CD4-positive, alpha-beta T cell treated with Interleukin-15 for 1 hour (primary cell): ENCODE measurements at regions not wholly inside any gene's neighbourhood (a gene's known extent, or its start where the extent isn't known, plus 50 kb on each side); places are given as distances from the start of the nearest gene placed in this dataset.
"Not testable (repeated sequence)": the region's sequence is repeated elsewhere in the genome, so short reads cannot be mapped to it uniquely, and the experiment has no call there.

Experiments
- DNase-seq: peaks from one replicate; pipeline ENCODE4 v3.0.0-alpha.2; 2020

DNA sequence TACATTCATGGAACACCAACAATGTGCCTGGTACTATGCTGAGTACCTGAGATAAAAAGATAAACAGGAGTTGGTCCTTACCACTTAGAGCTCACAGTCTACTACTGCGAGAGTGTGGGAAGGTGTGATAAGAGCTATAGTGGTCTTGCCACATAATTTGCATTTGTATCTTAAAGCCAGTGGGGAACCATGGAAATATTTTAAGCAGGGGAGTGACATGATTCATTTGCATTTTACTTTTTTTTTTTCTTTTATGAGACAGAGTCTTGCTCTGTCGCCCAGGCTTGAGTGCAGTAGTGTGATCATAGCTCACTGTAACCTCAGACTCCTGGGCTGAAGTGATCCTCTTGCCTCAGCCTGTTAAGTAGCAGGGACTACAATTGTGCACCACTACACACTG lies 53.6 kb downstream of the SRGAP2 start:
- not testable (repeated sequence) for DNase-seq

- DNase-seq, result not testable (repeated sequence)
These were observed 58.1 kb downstream of the SRGAP2 start for GRCh38 chr1:206261473-206261872.

DNA sequence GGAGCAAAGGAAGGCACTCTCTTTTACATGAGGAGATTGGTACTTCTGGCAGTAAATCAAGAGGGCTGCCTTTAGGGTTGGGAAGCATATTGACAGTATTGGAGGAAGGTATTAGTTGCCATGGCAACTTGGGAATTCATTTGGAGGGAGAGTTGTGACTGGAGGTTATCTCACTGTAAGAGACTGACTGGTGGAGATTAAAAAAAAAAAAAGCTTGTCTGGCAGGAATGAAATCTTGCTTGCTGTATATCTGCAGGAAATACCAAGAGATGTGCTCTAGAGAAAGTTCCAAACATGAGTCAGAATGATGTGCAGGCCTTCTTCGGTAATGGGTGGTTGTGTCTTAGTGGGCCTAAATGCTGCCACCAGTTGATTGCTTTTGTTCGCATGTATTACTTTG lies 59.1 kb downstream of the SRGAP2 start:
- not testable (repeated sequence) for DNase-seq

DNA sequence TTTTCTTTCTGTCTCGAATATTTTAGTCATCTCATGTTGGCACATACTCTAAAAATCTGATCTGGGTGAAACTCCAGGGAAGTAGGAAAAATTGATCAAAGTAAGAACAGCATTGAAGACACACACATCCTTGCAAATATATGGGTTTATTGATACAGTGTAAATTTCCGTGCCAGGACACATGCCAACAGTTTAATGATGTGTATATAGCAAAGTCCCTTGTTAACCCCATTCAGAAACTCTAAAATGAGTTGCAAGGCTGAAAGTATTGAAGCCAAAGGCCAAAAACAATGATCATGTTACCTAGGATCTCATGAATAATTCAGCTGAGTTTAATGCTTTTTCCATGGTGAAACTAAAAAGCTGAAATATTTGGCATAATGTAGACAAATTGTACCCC lies 61.6 kb downstream of the SRGAP2 start:
- DNase-seq, result not testable (repeated sequence)

- not testable (repeated sequence) for DNase-seq
These were observed 67.8 kb downstream of the SRGAP2 start for GRCh38 chr1:206271153-206271552.

DNA sequence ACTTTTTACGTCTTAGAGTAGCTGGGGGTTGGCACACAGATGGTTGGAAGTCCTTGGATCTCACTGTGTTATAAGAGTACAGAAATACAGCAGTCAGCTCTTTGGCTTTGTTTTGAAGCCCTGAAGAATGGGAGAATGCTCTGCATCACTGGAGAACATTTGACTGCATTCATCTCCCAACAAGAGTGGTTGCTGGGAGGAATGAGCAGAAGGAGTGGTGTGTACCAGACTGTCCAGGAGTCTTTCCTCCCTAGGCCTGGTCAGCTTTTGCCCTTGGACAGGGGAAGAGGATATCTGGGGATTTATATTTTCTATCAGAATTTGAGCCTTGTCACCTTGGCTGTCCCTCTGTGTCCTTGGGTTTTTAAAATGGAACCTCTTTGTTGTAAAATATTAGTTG lies 69.8 kb downstream of the SRGAP2 start:
- not testable (repeated sequence) for DNase-seq

DNA sequence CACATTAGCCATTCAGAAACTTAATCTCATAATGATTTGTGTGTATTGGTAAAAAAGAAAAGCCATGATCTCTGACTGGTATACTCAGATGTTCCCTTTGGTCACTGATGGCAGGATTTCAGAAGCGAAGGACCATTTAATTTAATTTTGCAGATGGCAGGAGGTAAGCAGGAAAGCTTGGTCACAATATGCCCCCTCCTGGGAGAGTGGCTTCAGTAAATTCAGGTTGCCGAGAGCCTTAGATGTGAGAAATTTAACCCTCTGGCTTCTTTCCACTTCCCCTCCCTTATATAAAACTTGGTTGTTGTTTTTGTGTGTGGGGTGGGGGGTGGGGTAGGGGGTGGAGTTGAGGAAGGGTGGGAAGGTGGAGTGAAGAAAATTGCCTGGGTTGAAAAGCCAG lies 72.8 kb downstream of the SRGAP2 start:
- DNase-seq, result not testable (repeated sequence)

DNA sequence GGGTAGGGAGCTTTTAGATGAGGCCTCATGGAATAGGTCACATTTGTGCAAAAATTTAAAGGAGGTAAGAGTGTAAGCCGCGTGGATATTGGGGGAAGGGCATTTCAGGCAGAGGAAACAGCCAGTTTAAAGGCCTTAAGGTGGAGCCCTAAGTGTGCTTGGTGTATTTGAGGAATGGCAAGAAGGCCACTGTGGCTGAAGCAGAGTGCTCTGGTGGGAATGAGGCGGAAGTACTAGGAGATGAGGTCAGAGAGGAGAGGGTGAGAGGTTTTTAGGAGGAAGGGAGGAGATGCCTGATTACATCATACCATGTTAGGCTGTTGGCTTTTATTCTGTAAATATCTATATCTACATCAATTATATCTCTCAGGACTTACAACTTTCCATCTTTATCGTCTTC lies 75.3 kb downstream of the SRGAP2 start:
- not testable (repeated sequence) for DNase-seq

- DNase-seq, result not testable (repeated sequence)
These were observed 77.3 kb downstream of the SRGAP2 start for GRCh38 chr1:206280683-206281082.

DNA sequence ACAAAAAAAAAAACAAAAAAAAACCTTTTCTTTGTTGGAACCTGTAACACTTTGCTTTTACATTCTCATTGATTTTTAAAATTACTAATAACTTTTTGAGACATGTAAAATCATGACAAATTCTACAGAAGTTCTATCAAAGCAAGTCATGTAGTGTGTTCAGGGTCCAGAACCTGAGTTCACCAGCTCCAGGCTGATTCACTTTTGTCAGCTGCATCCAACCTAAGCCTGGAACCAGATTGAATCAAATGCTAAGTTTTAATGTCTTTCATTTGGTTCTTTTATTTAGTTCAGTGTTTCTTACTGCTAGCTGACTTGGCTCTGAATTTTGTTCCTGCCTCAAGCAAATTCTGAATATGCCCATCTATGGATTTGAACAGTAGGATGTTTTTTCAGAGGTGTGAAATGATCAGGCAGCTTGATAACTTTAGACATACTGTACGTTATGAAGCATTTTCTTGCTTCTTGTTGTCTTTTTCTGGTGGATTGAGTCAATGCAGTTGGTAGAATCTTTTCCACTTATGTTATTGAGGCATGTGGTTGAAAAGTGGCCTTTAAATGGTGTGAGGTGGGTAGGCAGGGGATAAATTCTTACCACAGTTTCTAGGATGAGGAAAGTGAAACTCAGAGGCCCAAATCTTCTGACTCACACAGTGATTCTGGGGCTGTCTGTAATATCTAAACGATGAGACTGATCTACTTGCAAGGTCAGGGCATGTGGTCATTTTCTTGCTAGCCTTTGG lies 78.7 kb downstream of the SRGAP2 start:
- DNase-seq, result not testable (repeated sequence)

DNA sequence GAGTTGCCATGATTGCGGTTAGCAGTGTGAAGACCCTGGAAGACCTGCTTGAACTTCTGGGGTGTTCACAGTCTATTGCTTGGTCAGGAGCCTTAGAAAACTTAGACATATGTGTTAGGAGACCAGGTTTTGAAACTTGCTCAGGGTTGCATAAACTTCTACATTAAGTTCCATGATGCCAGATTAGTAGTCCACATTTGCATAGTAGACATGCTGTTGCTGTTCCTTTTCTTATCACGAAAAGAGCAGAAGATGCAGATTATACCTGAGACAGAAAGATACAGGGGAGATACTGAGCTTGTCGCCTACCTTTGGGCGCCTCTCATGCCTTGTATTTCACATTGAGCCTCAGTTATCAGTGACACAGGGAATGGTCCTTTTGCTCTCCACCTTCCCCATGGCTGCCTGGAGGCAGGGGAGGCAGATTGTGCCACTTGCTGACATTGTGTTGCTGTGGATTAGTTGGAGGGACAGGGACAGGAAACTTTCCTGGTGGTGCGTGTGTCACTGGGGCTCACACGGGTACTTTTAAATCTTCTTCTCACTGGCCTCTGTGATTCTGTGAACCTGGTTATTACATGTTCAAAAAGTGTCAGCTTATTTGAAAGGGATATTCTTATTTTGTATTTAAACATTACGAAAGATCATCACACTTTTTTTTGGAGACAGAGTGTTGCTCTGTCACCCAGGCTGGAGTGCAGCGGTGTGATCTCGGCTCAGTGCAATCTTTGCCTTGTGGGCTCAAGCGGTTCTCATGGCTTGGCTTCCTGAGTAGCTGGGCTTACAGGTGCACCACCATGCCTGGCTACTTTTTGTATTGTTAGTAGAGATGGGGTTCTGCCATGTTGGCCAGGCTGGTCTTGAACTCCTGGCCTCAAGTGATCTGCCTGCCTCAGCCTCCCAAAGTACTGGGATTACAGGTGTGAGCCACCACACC lies 82.0 kb downstream of the SRGAP2 start:
- not testable (repeated sequence) for DNase-seq

DNA sequence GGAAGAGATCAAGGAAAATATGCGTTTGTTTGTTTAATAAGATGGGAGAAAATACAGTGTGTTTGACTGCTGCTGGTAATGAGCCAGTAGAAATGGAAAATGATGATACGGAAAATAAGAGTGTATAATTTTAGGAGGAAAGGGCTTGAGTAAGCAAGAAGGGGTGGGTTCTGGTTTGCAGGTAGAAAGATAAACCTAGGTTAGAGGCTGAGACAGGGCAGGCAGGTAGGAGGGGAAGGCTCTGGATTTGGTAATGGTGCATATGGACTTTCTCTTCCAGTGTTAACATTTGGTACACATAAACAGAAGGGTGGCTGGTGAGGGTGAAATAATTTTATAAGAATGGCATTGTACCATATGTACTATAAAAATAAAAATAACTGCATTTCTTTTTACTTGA lies 84.4 kb downstream of the SRGAP2 start:
- DNase-seq, result not testable (repeated sequence)

GRCh38 chr1:206288453-206288852 lies 85.1 kb downstream of the SRGAP2 start:
- not testable (repeated sequence) for DNase-seq

- not testable (repeated sequence) for DNase-seq
These were observed 94.0 kb downstream of the SRGAP2 start for GRCh38 chr1:206297145-206298031.

DNA sequence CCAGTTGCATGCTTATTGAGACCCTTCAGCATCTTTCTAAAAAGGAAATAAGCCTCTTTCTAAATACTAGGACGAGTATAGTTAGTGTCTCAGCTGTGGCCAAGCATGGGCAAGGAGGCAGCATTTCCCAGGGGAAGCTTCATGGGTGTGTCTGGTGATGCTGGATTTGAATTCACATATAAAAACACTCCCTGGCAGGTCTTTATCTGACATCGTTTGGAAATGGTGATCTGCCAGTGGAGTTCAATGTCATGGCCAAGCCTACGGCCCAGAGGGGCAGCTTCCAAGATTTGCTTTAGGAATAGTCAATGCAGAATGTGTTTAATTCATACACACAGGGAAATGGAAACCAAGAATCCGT lies 94.7 kb downstream of the SRGAP2 start:
- DNase-seq, result not testable (repeated sequence)

GRCh38 chr1:206299181-206299791 lies 95.9 kb downstream of the SRGAP2 start:
- DNase-seq, result not testable (repeated sequence)

DNA sequence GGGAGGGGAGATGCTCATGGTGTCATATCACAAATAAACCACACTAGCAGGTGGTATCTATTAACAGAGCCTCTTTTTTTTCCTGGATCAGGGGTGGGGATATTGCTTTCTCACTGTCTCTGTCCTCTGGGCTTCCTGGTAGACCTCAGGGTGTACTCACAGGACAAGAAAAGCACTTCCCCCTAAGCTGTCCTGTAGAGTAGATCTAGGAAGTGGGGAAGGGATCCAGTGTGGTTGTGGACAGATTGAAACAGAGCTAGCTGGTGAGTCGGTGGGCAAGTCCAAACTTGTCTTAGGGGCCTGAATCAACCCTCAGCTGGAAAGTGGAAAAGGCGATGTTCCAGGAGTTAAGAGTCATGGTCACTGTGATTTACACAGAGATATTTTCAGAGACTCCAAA lies 96.6 kb downstream of the SRGAP2 start:
- DNase-seq, result not testable (repeated sequence)

GRCh38 chr1:206302056-206302455 lies 98.7 kb downstream of the SRGAP2 start:
- not testable (repeated sequence) for DNase-seq

DNA sequence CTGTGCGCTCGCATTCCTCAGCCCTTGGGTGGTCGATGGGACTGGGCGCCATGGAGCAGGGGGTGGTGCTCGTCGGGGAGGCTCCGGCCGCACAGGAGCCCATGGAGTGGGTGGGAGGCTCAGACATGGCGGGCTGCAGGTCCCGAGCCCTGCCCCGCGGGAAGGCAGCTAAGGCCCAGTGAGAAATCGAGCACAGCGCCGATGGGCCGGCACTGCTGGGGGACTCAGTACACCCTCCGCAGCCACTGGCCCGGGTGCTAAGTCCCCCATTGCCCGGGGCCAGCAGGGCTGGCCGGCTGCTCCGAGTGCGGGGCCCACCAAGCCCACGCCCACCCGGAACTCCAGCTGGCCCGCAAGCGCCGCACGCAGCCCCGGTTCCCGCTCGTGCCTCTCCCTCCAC lies 104.1 kb downstream of the SRGAP2 start:
- not testable (repeated sequence) for DNase-seq

DNA sequence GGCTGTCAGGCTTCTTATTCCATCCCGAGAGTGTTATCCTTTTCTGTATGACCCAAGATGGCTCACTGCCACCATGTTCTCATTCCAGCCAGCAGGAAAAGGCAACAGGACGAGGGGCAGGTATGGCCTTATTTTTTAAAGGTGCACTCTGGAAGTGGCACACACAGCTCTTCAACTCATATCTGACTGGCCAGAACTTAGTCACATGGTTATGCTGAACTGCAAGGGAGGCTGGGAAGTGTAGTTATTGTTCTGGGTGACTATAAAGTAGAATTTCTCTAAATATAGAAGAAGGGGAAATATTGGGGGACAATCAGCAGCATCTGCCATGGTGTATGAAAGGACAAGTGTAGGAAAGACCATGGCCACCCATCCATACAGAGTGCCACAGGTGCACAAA lies 107.6 kb downstream of the SRGAP2 start:
- DNase-seq, result not testable (repeated sequence)

GRCh38 chr1:206311611-206312273 lies 108.4 kb downstream of the SRGAP2 start:
- not testable (repeated sequence) for DNase-seq

DNA sequence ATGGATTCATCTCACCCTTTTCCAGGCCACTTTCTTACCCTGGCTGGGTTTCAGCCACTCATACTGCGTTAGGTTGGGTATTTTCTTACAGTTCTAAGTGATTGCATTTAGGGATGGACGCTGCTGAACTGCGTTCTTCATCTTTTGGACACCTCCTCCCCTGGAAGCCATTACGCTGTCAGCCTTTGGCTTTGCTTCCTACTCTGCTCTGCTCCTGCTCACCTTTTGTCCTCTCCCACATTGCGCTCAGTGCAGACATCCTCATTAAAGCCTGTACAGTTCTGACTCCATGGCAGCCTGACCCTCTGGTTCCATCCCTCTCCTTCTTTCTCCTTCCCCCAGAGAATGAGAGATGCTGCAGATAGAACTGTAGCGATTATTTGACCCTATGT lies 108.9 kb downstream of the SRGAP2 start:
- not testable (repeated sequence) for DNase-seq
